ENCODE measurements at regions not wholly inside any gene's neighbourhood (a gene's known extent, or its start where the extent isn't known, plus 50 kb on each side); places are given as distances from the start of the nearest gene placed in this dataset.
"Not testable (repeated sequence)": the region's sequence is repeated elsewhere in the genome, so short reads cannot be mapped to it uniquely, and the experiment has no call there.

DNA sequence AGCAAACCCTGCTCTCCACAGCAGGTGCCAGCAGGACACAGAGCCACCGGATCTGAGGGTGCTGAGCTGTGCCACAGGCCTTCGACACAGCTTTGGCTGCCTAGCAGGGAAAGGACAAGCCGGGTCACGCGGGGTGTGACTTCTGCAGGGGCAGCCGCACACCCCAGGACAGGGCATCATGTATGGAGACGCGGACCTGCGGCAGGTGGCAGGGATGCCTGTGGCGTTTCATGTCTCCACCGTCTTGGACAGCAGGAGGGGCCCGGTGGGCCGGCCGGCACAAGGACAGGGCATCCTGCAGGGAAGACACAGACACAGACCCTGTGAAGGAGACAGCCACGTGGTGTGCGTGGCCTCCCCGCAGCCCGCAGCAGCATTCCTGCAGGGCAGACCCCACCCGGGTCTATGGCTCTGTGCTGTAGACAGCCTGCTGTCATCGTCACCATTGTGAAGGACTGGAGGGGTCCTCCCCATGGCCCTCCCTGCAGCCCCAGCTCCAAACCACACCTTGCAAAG lies 109.2 kb downstream of the PDGFA start:
- no peak for DNase-seq

DNA sequence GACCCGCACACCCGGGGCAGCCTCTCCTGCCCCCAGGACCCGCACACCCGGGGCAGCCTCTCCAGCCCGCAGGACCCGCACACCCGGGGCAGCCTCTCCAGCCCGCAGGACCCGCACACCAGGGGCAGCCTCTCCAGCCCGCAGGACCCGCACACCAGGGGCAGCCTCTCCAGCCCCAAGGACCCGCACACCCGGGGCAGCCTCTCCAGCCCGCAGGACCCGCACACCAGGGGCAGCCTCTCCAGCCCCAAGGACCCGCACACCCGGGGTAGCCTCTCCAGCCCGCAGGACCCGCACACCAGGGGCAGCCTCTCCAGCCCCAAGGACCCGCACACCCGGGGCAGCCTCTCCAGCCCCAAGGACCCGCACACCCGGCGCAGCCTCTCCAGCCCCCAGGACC lies 108.5 kb downstream of the PDGFA start:
- DNase-seq, result not testable (repeated sequence)

DNA sequence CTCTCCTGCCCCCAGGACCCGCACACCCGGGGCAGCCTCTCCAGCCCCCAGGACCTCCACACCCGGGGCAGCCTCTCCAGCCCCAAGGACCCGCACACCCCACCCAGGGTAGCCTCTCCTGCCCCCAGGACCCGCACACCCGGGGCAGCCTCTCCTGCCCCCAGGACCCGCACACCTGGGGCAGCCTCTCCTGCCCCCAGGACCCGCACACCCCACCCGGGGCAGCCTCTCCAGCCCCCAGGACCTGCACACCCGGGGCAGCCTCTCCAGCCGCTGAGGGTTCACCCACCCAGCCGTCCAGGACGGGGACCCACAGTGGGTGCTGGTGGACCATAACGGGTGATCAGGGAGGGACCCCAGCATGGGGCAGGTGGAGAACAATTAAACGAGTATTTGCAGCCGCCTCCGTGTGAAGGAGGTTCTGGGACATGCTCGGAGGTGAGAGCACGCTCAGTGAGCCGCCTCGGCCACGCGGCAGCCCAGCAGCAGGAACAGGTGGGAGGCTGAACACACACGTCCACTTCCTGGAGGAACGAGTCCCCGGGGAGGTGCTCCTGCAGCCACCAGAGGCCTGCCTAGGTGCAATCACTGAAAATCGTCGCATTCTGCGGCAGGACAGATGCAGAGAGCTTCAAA lies 107.9 kb downstream of the PDGFA start:
- DNase-seq, result no peak

DNA sequence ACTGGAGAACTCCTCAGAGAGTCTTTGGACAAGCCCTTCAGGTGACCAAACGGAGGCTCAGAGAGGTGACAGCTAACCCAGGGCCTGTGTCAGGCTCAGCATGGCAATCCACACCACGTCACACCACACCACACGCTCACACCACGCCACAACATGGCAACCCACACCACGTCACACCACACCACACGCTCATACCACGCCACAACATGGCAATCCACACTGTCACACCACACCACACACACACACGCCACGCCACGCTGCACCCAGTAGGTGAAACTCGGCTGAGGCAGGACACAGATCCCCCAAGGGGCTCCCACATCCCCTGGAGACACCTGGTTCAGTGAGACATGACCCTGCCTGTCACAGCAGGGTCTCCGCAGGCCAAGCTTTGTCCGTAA lies 107.3 kb downstream of the PDGFA start:
- no peak for DNase-seq

DNA sequence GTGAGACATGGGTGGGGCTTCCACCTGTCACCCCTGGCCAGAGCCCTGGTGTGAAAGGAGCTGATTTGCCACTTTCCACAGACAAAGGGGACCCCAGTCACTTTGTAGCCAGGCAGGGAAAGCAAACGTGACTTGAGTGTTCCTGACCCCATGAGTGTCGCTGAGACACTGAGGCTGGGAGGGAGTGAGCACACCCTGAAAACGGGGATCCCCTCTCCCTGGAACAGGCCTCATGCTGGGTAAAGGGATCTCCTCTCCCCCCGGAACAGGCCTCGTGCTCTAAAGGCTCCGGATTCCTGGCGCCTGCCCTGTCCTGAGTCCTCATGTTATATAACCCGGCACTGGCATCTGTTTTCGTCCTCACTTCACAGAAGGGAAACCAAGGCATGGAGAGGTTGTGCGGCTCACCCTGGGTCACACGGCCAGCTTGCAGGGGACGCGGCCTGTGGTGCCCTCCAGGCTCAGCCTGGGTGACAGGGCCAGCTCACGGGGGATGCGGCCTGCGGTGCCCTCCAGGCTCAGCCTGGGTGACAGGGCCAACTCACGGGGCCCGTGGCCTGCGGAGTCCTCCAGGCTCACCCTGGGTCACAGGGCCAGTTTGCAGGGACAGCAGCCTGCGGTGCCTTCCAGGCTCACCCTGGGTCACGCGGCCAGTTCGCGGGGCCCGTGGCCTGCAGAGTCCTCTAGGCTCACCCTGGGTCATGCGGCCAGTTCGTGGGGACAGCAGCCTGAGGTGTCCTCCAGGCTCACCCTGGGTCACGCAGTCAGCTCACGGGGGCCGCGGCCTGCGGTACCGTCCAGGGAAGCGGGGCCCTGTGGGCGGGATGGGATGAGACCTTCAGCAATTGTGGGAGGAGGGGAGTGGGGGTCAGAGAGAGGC lies 104.7 kb downstream of the PDGFA start:
- no peak for DNase-seq

- no peak for DNase-seq
Observed at GRCh38 chr7:415646-416525, 103.8 kb downstream of the PDGFA start.

DNA sequence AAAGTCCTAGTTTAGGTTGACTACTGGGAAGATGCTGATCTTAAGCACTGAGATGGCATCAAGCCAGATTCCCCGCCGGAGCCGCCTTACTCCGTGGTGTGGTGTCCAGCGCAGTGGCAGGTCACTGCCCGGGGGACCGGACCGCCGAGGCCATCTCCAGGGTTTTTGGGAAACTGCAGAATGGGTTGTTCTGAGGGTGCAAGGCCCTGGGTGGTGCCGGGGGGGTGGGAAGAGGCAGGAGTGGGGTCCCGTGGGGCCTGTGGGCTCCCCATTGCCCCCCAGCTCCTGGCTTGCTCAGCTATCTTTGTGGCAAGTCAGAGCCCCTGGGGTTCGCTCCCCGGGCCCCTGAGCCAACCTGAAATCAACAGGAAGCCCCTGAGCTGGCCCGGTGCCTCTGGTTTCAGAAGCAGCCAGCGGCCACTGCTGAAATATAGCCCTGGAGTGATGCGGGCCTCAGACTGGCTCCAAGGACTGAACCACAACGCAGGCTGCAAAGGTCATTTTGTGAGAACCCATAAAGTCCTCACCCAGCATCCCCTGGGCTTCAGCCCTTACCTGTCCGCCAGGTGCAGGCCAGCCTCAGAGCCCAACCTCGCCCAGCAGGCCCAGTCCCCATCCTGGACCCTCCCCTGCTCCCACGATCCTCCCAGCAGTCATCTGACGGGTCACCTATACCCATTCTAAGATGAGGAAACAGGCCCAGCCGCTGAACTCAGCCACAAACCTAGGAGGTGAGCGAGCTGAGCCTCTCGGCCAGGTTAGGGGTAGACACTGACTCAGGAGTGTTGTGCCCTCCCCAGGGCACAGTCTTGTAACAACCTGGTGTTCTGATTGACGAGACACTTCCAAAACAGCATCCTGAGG lies 102.7 kb downstream of the PDGFA start:
- no peak for DNase-seq

DNA sequence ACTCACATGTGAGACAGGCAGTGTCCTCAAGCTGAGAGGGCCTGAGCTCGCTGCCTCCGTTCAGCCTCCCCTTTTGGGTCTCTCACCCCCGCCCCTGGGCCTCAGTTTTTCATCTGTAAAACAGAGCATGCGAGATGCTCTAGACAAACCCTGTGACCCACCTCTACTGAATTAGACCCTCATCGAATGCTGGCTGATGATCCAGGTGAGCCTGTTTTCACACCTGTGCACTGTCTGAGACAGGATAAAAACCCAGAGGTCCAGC lies 102.1 kb downstream of the PDGFA start:
- no peak for DNase-seq

- no peak for DNase-seq
Observed at GRCh38 chr7:417973-418601, 101.6 kb downstream of the PDGFA start.

- DNase-seq, result no peak
Observed at GRCh38 chr7:418636-419280, 100.9 kb downstream of the PDGFA start.

GRCh38 chr7:420142-421093 lies 99.2 kb downstream of the PDGFA start:
- no peak for DNase-seq

GRCh38 chr7:421136-421991 lies 98.3 kb downstream of the PDGFA start:
- DNase-seq, result peak; percentile 23

DNA sequence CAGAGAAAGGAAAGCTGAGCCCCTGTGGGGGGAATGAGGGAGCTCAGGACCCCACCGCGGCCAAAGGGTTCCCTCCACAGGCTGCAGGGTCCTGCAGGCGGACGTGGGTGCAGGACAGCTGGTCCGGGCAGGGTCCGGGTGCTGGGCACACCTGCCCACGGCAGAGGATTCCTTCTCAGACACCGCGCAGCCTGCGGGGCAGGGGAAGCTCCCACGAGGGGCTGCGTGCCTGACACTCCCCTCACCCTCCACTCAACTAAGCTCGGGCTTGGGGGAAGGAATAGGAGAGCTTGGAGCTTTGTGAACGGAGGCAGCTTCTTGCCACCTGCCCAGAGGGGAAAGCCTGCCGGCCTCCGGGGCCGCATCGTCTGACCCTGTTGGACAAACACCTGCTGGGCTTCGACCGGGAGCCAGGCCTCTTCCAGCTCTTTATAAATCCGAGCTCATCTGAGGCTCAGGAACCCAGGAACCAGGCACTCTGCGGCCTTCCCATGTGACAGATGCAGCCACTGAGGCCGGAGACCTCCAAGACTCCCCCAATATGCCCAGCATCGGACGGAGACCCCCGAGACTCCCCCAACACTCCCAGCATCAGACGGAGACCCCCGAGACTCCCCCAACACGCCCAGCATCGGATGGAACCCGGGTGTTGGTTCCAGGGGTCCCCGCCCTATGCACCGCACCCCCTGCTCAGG lies 97.3 kb downstream of the PDGFA start:
- DNase-seq, result no peak

DNA sequence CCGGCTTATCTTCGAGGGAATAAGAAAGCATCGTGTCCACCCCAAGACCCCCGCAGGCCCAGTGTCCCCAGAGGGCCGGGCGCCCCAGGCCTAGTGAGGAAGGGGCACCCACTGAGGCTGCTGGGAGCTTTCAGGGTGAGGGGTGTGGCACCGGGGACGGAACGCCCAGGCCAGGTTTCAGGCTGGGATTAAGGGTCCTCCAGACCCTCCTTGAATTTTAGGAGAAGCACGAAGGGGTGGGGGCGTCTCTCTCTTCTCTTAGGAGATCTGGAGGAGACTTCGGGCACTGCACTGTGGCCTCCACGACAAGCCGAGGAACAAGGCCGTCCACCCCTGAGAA lies 96.8 kb downstream of the PDGFA start:
- DNase-seq, result no peak

DNA sequence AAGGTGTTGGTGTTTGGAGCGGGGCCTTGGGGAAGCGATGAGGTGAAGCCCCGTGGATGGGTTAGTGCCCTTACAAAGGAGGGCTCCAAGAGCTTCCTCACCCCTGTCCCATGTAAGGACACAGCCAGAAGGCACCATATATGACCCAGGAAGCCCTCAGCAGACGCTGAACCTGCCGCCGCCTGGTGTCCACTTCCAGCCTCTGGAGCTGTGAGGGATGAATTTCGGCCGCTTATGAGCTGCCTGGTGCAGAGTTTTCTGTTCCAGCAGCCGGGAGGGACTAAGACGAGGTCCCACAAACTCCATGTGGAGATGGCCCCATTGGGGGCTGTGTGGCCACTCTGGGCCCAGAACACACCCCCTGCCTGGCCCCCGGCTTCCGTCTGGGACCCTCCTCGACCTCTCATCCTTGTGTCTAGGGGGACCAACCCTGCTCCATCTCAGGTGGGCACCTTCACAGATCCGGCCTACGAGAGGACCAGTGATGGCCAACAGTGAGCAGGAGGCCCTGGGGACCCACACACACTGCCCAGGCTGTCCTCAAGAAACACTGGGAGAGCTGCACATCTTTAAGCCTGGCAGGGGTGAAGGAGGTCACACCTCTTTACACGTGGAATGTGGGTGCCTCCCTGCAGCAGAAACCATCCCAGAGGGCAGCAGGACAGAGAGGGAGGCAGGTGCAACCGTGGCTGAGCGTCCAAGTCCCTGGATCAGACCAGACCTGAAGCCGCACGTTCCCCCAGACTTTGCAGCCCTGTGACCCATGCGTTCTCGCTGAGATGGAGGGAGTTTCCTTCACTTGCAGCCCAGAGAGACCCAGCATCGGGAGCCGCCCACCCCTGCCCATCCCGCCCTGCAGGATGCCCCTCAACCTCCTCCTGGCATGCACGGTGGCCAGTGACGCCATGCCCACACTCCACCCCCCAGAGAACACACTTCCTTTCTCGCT lies 96.1 kb downstream of the PDGFA start:
- no peak for DNase-seq

GRCh38 chr7:424301-424935 lies 95.2 kb downstream of the PDGFA start:
- DNase-seq, result no peak

Data from activated CD4-positive, alpha-beta T cell treated with anti-CD3 and anti-CD28 coated beads for 48 hours (primary cell).